ENCODE measurements at regions not wholly inside any gene's neighbourhood (a gene's known extent, or its start where the extent isn't known, plus 50 kb on each side); places are given as distances from the start of the nearest gene placed in this dataset.

- no peaks in the 10 kb centered on the region for H3K27me3 ChIP-seq
- no peak overlapping the region for H3K27ac ChIP-seq
- TF ChIP-seq CTCF (IDR thresholded peaks at IDR 0.05) = no peak
- no peaks in the 10 kb centered on the region for H3K4me1 ChIP-seq (ENCODE audit: control insufficient read depth in 1 of 2, insufficient read depth in 1 of 2, low read depth in 1 of 2, low read length in 1 of 2)
- no peaks in the 10 kb centered on the region for H3K36me3 ChIP-seq
- no peak overlapping the region for H3K4me3 ChIP-seq (ENCODE audit: low read depth in 1 of 2, low read length in 1 of 2)
- H3K9me3 ChIP-seq = no peaks in the 10 kb centered on the region
Observed at GRCh38 chr7:17502213-17503060, 204.0 kb downstream of the AHR start.

GRCh38 chr7:17506095-17506494 is 207.6 kb downstream of the AHR start:
- H3K27ac ChIP-seq = no peak overlapping the region

GRCh38 chr7:17506596-17506995 is 208.1 kb downstream of the AHR start:
- Histone ChIP-seq H3K27me3 (no peaks in the 10 kb centered on the region), H3K4me3 (ENCODE audit: low read depth in 1 of 2, low read length in 1 of 2) (no peak overlapping the region), H3K4me1 (ENCODE audit: control insufficient read depth in 1 of 2, insufficient read depth in 1 of 2, low read depth in 1 of 2, low read length in 1 of 2) (no peaks in the 10 kb centered on the region), H3K9me3 (no peaks in the 10 kb centered on the region), H3K36me3 (no peaks in the 10 kb centered on the region), H3K27ac (no peak overlapping the region)
- TF ChIP-seq CTCF (IDR thresholded peaks at IDR 0.05) = no peak

More at GRCh38 chr7:17506095-17506494, 207.6 kb downstream of the AHR start:
- Histone ChIP-seq H3K27me3 (no peaks in the 10 kb centered on the region), H3K4me3 (ENCODE audit: low read depth in 1 of 2, low read length in 1 of 2) (no peak overlapping the region), H3K36me3 (no peaks in the 10 kb centered on the region), H3K9me3 (no peaks in the 10 kb centered on the region), H3K4me1 (ENCODE audit: control insufficient read depth in 1 of 2, insufficient read depth in 1 of 2, low read depth in 1 of 2, low read length in 1 of 2) (no peaks in the 10 kb centered on the region)
- TF ChIP-seq CTCF (IDR thresholded peaks at IDR 0.05) = no peak

GRCh38 chr7:17507717-17508116 is 209.3 kb downstream of the AHR start:
- no peak for TF ChIP-seq CTCF (IDR thresholded peaks at IDR 0.05)
- Histone ChIP-seq H3K27ac (no peak overlapping the region), H3K9me3 (no peaks in the 10 kb centered on the region)

GRCh38 chr7:17512181-17512675 is 213.8 kb downstream of the AHR start:
- Histone ChIP-seq H3K36me3 (no peaks in the 10 kb centered on the region), H3K4me3 (ENCODE audit: low read depth in 1 of 2, low read length in 1 of 2) (no peak overlapping the region)

More at GRCh38 chr7:17507717-17508116, 209.3 kb downstream of the AHR start:
- Histone ChIP-seq H3K4me3 (ENCODE audit: low read depth in 1 of 2, low read length in 1 of 2) (no peak overlapping the region), H3K36me3 (no peaks in the 10 kb centered on the region), H3K4me1 (ENCODE audit: control insufficient read depth in 1 of 2, insufficient read depth in 1 of 2, low read depth in 1 of 2, low read length in 1 of 2) (no peaks in the 10 kb centered on the region), H3K27me3 (no peaks in the 10 kb centered on the region)

More at GRCh38 chr7:17512181-17512675, 213.8 kb downstream of the AHR start:
- no peak for TF ChIP-seq CTCF (IDR thresholded peaks at IDR 0.05)
- no peak overlapping the region for H3K27ac ChIP-seq
- no peaks in the 10 kb centered on the region for H3K9me3 ChIP-seq
- H3K27me3 ChIP-seq = no peaks in the 10 kb centered on the region
- no peaks in the 10 kb centered on the region for H3K4me1 ChIP-seq (ENCODE audit: control insufficient read depth in 1 of 2, insufficient read depth in 1 of 2, low read depth in 1 of 2, low read length in 1 of 2)
